MCF 10A (cell line): ENCODE measurements at regions not wholly inside any gene's neighbourhood (a gene's known extent, or its start where the extent isn't known, plus 50 kb on each side); places are given as distances from the start of the nearest gene placed in this dataset.
"Not testable (repeated sequence)": the region's sequence is repeated elsewhere in the genome, so short reads cannot be mapped to it uniquely, and the experiment has no call there.

Source experiments
- BruUV-seq: library from RNA; stranded (reverse); fragments of 400-500 nt; replicated peaks from 2 replicates; lab custom pipeline; 2021; lab: Mats Ljungman, UMichigan
- CTCF ChIA-PET: fragments of 300-600 bp; sonication (Branson Sonifier 250); formaldehyde crosslinking; extraction: SDS; loops from one replicate; lab custom pipeline; 2021; ENCODE audit warnings: antibody characterized with exemption, inconsistent platforms; lab: Yijun Ruan, JAX
- POLR2A ChIA-PET: fragments of 300-600, 350-650 bp; sonication (Branson Sonifier 250); formaldehyde crosslinking; extraction: SDS; loops from one replicate; lab custom pipeline; 2020; ENCODE audit warnings: antibody characterized with exemption, inconsistent platforms; lab: Yijun Ruan, JAX
- DNase-seq: peaks from one replicate; pipeline ENCODE4 v3.0.0-alpha.2; 2018; ENCODE audit not compliant: unreplicated experiment
- H3K27ac Mint-ChIP-seq: one replicate; pipeline ENCODE4 v1.8.0; 2022; ENCODE audit warnings: mild to moderate bottlenecking, low read depth, mixed read lengths; ENCODE audit not compliant: unreplicated experiment
- H3K27me3 Mint-ChIP-seq: one replicate; pipeline ENCODE4 v1.8.0; 2022; ENCODE audit warnings: mixed read lengths; ENCODE audit not compliant: insufficient read depth, unreplicated experiment
- H3K36me3 Mint-ChIP-seq: one replicate; pipeline ENCODE4 v1.8.0; 2022; ENCODE audit warnings: mild to moderate bottlenecking, moderate library complexity, mixed read lengths; ENCODE audit not compliant: insufficient read depth, unreplicated experiment
- H3K4me1 Mint-ChIP-seq: one replicate; pipeline ENCODE4 v1.8.0; 2022; ENCODE audit warnings: mixed read lengths; ENCODE audit not compliant: insufficient read depth, unreplicated experiment
- H3K4me3 Mint-ChIP-seq: one replicate; pipeline ENCODE4 v1.8.0; 2022; ENCODE audit warnings: mild to moderate bottlenecking, moderate library complexity, mixed read lengths; ENCODE audit not compliant: unreplicated experiment
- H3K9me3 Mint-ChIP-seq: one replicate; pipeline ENCODE4 v1.8.0; 2022; ENCODE audit warnings: mixed read lengths; ENCODE audit not compliant: unreplicated experiment
- intact Hi-C: fragments of 100-400 bp; cut with micrococcal nuclease; formaldehyde crosslinking; loops from 2 replicates; pipeline ENCODE4 v1.14.1; 2022
- TF ChIP-seq, protein P1 (sequence below): fragments of 200-600 bp; IDR thresholded peaks from one replicate; pipeline ENCODE4 v1.8.0; 2022; ENCODE audit warnings: antibody characterized with exemption, mild to moderate bottlenecking; ENCODE audit not compliant: unreplicated experiment

DNA sequence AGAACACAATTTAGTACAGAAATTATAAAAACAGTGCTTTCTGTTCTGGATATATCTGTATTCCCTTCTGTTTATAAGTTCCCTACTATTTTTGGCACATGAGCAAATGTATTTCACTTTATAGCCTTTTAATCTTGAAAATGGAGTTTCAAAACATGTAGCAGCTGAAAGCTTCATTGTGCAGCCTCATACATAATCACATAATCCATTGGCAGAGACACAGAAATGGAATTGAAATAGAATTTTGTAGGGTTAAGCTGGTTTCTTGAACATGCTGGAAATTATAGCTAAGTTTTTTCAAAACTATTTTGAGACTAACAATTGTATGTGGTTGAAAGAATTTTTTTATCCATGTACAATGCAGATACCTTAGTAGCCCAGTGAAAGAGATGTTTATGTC lies 614.3 kb upstream of the MDGA2 start:
- no TSS peak for BruUV-seq
- H3K4me3 Mint-ChIP-seq: no peak overlapping the region
- no peaks in the 10 kb centered on the region for H3K27me3 Mint-ChIP-seq
- ChIA-PET POLR2A (no interaction called here), CTCF (no interaction called here)
- H3K4me1 Mint-ChIP-seq: no peaks in the 10 kb centered on the region
- no peaks in the 10 kb centered on the region for H3K9me3 Mint-ChIP-seq
- H3K36me3 Mint-ChIP-seq: no peaks in the 10 kb centered on the region
- H3K27ac Mint-ChIP-seq: no peak overlapping the region
- TF ChIP-seq, protein P1, sequence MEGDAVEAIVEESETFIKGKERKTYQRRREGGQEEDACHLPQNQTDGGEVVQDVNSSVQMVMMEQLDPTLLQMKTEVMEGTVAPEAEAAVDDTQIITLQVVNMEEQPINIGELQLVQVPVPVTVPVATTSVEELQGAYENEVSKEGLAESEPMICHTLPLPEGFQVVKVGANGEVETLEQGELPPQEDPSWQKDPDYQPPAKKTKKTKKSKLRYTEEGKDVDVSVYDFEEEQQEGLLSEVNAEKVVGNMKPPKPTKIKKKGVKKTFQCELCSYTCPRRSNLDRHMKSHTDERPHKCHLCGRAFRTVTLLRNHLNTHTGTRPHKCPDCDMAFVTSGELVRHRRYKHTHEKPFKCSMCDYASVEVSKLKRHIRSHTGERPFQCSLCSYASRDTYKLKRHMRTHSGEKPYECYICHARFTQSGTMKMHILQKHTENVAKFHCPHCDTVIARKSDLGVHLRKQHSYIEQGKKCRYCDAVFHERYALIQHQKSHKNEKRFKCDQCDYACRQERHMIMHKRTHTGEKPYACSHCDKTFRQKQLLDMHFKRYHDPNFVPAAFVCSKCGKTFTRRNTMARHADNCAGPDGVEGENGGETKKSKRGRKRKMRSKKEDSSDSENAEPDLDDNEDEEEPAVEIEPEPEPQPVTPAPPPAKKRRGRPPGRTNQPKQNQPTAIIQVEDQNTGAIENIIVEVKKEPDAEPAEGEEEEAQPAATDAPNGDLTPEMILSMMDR: no peak
- no peak for DNase-seq
- intact Hi-C loops: no loop called here

DNA sequence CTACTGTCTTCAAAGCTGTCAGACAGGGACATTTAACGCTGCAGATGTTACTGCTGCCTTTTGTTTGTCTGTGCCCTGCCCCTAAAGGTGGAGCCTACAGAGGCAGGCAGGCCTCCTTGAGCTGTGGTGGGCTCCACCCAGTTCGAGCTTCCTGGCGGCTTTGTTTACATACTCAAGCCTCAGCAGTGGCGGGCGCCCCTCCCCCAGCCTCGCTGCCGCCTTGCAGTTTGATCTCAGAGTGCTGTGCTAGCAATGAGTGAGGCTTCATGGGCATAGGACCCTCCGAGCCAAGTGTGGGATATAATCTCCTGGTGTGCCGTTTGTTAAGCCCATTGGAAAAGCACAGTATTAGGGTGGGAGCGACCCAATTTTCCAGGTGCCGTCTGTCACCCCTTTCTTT lies 609.8 kb upstream of the MDGA2 start:
- H3K36me3 Mint-ChIP-seq, H3K27me3 Mint-ChIP-seq, BruUV-seq, H3K4me3 Mint-ChIP-seq, DNase-seq, H3K4me1 Mint-ChIP-seq, H3K27ac Mint-ChIP-seq, CTCF ChIA-PET, POLR2A ChIA-PET, H3K9me3 Mint-ChIP-seq, intact Hi-C loops: not testable (repeated sequence)

DNA sequence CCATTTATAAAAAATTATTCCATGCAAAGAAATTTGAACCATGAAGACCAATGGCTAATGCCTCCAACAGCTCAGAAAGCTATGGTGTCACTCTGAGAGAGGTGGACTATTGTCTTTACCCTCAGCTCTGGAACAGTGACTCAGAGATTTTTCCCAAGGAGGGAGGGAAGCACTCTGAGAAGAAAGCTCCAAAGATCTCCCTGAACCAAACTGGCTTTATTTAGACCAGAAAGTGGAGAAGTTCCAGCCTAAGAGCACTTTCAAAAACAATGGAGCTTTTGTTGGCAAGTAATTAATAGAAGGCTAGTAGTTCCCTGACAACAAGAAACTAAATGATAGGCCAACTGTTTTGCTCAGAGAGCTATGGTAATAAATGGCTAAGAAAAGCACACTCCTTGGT lies 599.9 kb upstream of the MDGA2 start:
- TF ChIP-seq, protein P1: no peak
- CTCF ChIA-PET: interaction anchor here (0.6 kb wide), 1 partner anchor 1461 kb away, joined by 3 read pairs; no protein-coding TSS in a partner anchor
- Mint-ChIP-seq H3K4me1 (no peaks in the 10 kb centered on the region), H3K9me3 (no peaks in the 10 kb centered on the region), H3K27ac (no peak overlapping the region), H3K36me3 (no peaks in the 10 kb centered on the region), H3K4me3 (no peak overlapping the region), H3K27me3 (no peaks in the 10 kb centered on the region)
- no peak for DNase-seq
- POLR2A ChIA-PET: no interaction called here
- intact Hi-C loops: no loop called here
- no TSS peak for BruUV-seq

DNA sequence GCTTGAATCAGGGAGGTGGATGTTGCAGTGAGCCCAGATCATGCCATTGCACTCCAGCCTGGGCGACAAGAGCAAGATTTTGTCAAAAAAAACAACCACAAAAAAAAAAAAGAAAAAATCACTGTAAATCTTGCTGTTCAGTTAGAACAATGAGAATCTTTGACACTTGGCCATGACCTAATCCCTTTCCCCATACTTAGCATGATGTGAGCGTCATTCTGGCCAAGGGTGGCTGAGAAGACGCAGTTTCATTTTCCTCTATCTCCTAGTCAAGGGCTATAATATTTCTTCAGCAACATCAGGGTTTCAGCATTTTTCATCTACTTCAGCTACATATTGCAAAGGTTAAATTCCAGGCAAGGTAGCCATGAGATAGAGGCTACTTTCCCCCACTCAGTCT lies 599.4 kb upstream of the MDGA2 start:
- Mint-ChIP-seq H3K4me3 (no peak overlapping the region), H3K27ac (no peak overlapping the region), H3K27me3 (no peaks in the 10 kb centered on the region), H3K9me3 (no peaks in the 10 kb centered on the region), H3K4me1 (no peaks in the 10 kb centered on the region), H3K36me3 (no peaks in the 10 kb centered on the region)
- CTCF ChIA-PET: no interaction called here
- no TSS peak for BruUV-seq
- DNase-seq: no peak
- POLR2A ChIA-PET: no interaction called here
- intact Hi-C loops: no loop called here
- TF ChIP-seq, protein P1: no peak

DNA sequence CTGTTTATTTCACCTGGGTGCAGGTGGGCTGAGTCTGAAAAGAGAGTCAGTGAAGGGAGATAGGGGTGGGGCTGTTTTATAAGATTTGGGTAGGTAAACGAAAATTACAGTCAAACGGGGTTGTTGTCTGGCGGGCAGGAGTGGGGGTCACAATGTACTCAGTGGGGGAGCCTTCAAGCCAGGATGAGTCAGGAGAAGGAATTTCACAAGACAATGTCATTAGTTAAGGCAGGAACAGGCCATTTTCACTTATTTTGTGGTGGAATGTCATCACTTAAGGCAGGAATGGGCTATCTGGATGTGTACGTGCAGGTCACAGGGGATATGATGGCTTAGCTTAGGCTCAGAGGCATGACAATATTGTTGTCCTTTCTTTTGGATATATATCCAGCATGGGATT lies 592.5 kb upstream of the MDGA2 start:
- POLR2A ChIA-PET, H3K36me3 Mint-ChIP-seq, H3K4me1 Mint-ChIP-seq, DNase-seq, CTCF ChIA-PET, H3K4me3 Mint-ChIP-seq, H3K9me3 Mint-ChIP-seq, BruUV-seq, H3K27ac Mint-ChIP-seq, intact Hi-C loops: not testable (repeated sequence)
- peaks cover 12% of the 10 kb centered on the region for H3K27me3 Mint-ChIP-seq

DNA sequence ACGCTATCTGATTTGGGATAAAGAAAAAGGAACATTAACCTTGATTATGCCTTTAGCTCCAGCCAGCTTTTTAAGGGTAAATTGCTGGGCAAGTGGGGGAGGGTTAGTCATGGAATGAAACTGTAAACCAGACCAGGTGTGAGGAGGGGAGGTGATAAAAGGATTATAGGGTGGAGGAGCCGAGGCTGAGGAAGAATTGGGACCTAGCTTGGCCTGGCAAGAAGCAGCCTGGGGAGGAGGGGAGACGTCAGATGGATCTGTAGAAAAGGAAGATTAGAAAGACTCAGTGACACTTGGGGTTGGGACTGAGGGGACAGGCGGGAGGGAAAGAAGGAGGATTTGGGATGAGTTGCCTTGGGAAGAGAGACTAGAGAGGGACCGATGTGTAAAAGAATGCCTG lies 590.8 kb upstream of the MDGA2 start:
- intact Hi-C loops, H3K27ac Mint-ChIP-seq: not testable (repeated sequence)
- POLR2A ChIA-PET: interaction anchor here (0.6 kb wide), 1 partner anchor 349 kb away, joined by 3 read pairs; no protein-coding TSS in a partner anchor

More for the DNA sequence above, 590.8 kb upstream of the MDGA2 start:
- peaks cover 12% of the 10 kb centered on the region for H3K27me3 Mint-ChIP-seq
- CTCF ChIA-PET, BruUV-seq, H3K4me1 Mint-ChIP-seq, DNase-seq, H3K4me3 Mint-ChIP-seq, H3K36me3 Mint-ChIP-seq, H3K9me3 Mint-ChIP-seq: not testable (repeated sequence)
